GM12878 (cell line): ENCODE measurements at regions not wholly inside any gene's neighbourhood (a gene's known extent, or its start where the extent isn't known, plus 50 kb on each side); places are given as distances from the start of the nearest gene placed in this dataset.

ENCODE experiments used
- ATAC-seq: fragments of 200-7000 bp; cut with Tn5 transposase; 3 replicates; pipeline ENCODE4 v1.9.1; 2020; ENCODE audit warnings: mild to moderate bottlenecking, moderate library complexity
- BruUV-seq: library from RNA; stranded (reverse); fragments of 400-500 nt; replicated peaks from 2 replicates; lab custom pipeline; 2021; lab: Mats Ljungman, UMichigan
- CTCF ChIA-PET: fragments of 300-600 bp; sonication (Branson Sonifier 250); formaldehyde crosslinking; extraction: SDS; loops from one replicate; lab custom pipeline; 2021; ENCODE audit warnings: inconsistent platforms; lab: Yijun Ruan, JAX
- POLR2A ChIA-PET: fragments of 350-600 bp; formaldehyde crosslinking; extraction: SDS; loops from one replicate; lab custom pipeline; 2021; ENCODE audit warnings: inconsistent platforms; lab: Charles Lee
- RAD21 ChIA-PET: fragments of 300-600 bp; sonication (Branson Sonifier 250); formaldehyde crosslinking; loops from one replicate; lab custom pipeline; 2023; ENCODE audit warnings: antibody characterized with exemption; ENCODE audit not compliant: unreplicated experiment; lab: Charles Lee
- SMC1A ChIA-PET: fragments of 300-600 bp; sonication (Branson Sonifier 250); formaldehyde crosslinking; loops from one replicate; lab custom pipeline; 2023; ENCODE audit not compliant: unreplicated experiment, uncharacterized antibody; lab: Charles Lee
- DNase-seq: peaks from one replicate; pipeline ENCODE4 v3.0.0-alpha.2; 2011; ENCODE audit warnings: low read depth, low spot score
- FAIRE-seq: peaks from 3 replicates; lab custom pipeline; 2011; peaks lifted over from hg19 to GRCh38; lab: Jason Lieb, UNC
- H2AFZ ChIP-seq: 2 replicates; pipeline ENCODE4 v1.6.0; 2011; ENCODE audit warnings: low read depth, low read length, control low read depth; ENCODE audit not compliant: control insufficient read depth
- H3K27ac ChIP-seq: 2 replicates; pipeline ENCODE4 v1.5.1; 2011; ENCODE audit warnings: control low read depth; ENCODE audit not compliant: control insufficient read depth, insufficient read depth
- H3K27me3 ChIP-seq, 2 experiments: replicated peaks in 1 of 2; 2 replicates each; pipeline versions ENCODE4 v1.6.0 to v1.6.1; 2011; ENCODE audit warnings: low read length in 1 of 2; ENCODE audit not compliant: control insufficient read depth in 2 of 2, insufficient read depth in 2 of 2
- H3K36me3 ChIP-seq, 2 experiments: 2 replicates each; pipeline ENCODE4 v1.5.1; 2011; ENCODE audit warnings: low read length in 1 of 2; ENCODE audit not compliant: control insufficient read depth in 2 of 2, insufficient read depth in 2 of 2
- H3K4me1 ChIP-seq: 2 replicates; pipeline ENCODE4 v1.6.1; 2011; ENCODE audit warnings: mild to moderate bottlenecking, low read length, moderate library complexity, mixed read lengths; ENCODE audit not compliant: control insufficient read depth, insufficient read depth
- H3K4me2 ChIP-seq: 2 replicates; pipeline ENCODE4 v1.6.0; 2011; ENCODE audit warnings: control low read depth; ENCODE audit not compliant: control insufficient read depth, insufficient read depth
- H3K4me3 ChIP-seq: fragments of 200-600 bp; sonication (generic); 2 replicates; pipeline ENCODE4 v1.5.1; 2016
- H3K79me2 ChIP-seq: 2 replicates; pipeline ENCODE4 v1.6.0; 2011; ENCODE audit warnings: low read length; ENCODE audit not compliant: control insufficient read depth, insufficient read depth
- H3K9ac ChIP-seq: 2 replicates; pipeline ENCODE4 v1.8.0; 2011; ENCODE audit warnings: low read length, control low read depth, mixed read lengths; ENCODE audit not compliant: control insufficient read depth, insufficient read depth
- H3K9me3 ChIP-seq: replicated peaks from 3 replicates; pipeline ENCODE4 v1.5.1; 2011; ENCODE audit warnings: mild to moderate bottlenecking, low read length; ENCODE audit not compliant: control insufficient read depth, insufficient read depth
- H4K20me1 ChIP-seq: 2 replicates; pipeline ENCODE4 v1.6.0; 2011; ENCODE audit not compliant: control insufficient read depth, insufficient read depth
- BMI1 ChIP-seq: fragments of 450-650 bp; IDR thresholded peaks from 2 replicates; pipeline ENCODE4 v1.6.1; 2016; ENCODE audit warnings: mild to moderate bottlenecking, moderate library complexity, borderline replicate concordance
- BRCA1 ChIP-seq: IDR thresholded peaks from 2 replicates; pipeline ENCODE4 v1.6.1; 2011; ENCODE audit warnings: low read depth, low read length, improper control_type of control experiment
- LARP7 ChIP-seq: fragments of 450-650 bp; IDR thresholded peaks from 2 replicates; pipeline ENCODE4 v1.6.1; 2017; ENCODE audit warnings: mild to moderate bottlenecking
- MLLT1 ChIP-seq: fragments of 450-650 bp; IDR thresholded peaks from 2 replicates; pipeline ENCODE4 v1.6.1; 2016; ENCODE audit warnings: mild to moderate bottlenecking
- MTA2 ChIP-seq: fragments of 450-650 bp; IDR thresholded peaks from 2 replicates; pipeline ENCODE4 v1.6.1; 2016; ENCODE audit warnings: low read depth, mild to moderate bottlenecking, moderate library complexity
- MYC ChIP-seq: IDR thresholded peaks from 2 replicates; pipeline ENCODE4 v1.6.1; 2011; ENCODE audit warnings: mild to moderate bottlenecking, low read length, moderate library complexity, inconsistent platforms; ENCODE audit not compliant: insufficient read depth, insufficient replicate concordance, insufficient read length, severe bottlenecking
- PAX5 ChIP-seq: IDR thresholded peaks from 2 replicates; pipeline ENCODE4 v1.6.1; 2011; ENCODE audit warnings: low read depth, low read length, borderline replicate concordance
- RB1 ChIP-seq: fragments of 450-650 bp; formaldehyde crosslinking; IDR thresholded peaks from 2 replicates; pipeline ENCODE4 v1.6.1; 2017; ENCODE audit warnings: mild to moderate bottlenecking, borderline replicate concordance
- RCOR1 ChIP-seq: conservative IDR thresholded peaks from 2 replicates; pipeline ENCODE4 v1.6.1; 2012; ENCODE audit warnings: low read depth, low read length, improper control_type of control experiment
- RELA ChIP-seq: fragments of 450-650 bp; IDR thresholded peaks from 2 replicates; pipeline ENCODE4 v1.8.0; 2014; ENCODE audit warnings: borderline replicate concordance; ENCODE audit not compliant: partially characterized antibody
- SIX5 ChIP-seq: IDR thresholded peaks from 2 replicates; pipeline ENCODE4 v1.6.1; 2011; ENCODE audit warnings: mild to moderate bottlenecking, low read depth, low read length, moderate library complexity; ENCODE audit not compliant: severe bottlenecking
- SUZ12 ChIP-seq: fragments of 200-600 bp; sonication (generic); IDR thresholded peaks from one replicate; pipeline ENCODE4 v1.6.1; 2018; ENCODE audit warnings: antibody characterized with exemption, mild to moderate bottlenecking; ENCODE audit not compliant: unreplicated experiment
- TBL1XR1 ChIP-seq: IDR thresholded peaks from 2 replicates; pipeline ENCODE4 v1.6.1; 2012; ENCODE audit warnings: low read depth, low read length, improper control_type of control experiment
- ZNF384 ChIP-seq: IDR thresholded peaks from 2 replicates; pipeline ENCODE4 v1.6.1; 2012; ENCODE audit warnings: low read depth, mild to moderate bottlenecking, low read length, improper control_type of control experiment, borderline replicate concordance
- WGBS: methylation state at CpG from one replicate; pipeline ENCODE4 v1.1.6; 2016; ENCODE audit warnings: low lambda C conversion rate; ENCODE audit not compliant: insufficient replicate concordance, insufficient coverage; ENCODE audit errors: missing lambda C conversion rate; 5-methylcytosine and 5-hydroxymethylcytosine counted together
- in situ Hi-C: fragments of 300-500 bp; cut with MboI; formaldehyde crosslinking; loops from 9 replicates; pipeline ENCODE4 v1.14.3; 2018; ENCODE audit warnings: mixed read lengths
- intact Hi-C: fragments of 100-400 bp; cut with micrococcal nuclease; formaldehyde crosslinking; loops from one replicate; pipeline ENCODE4 v1.14.2; 2022; ENCODE audit not compliant: unreplicated experiment
- TF ChIP-seq, protein P1 (sequence below): fragments of 450-650 bp; formaldehyde crosslinking; IDR thresholded peaks from 2 replicates; pipeline ENCODE4 v1.4.0; 2022; ENCODE audit warnings: mild to moderate bottlenecking, moderate library complexity

DNA sequence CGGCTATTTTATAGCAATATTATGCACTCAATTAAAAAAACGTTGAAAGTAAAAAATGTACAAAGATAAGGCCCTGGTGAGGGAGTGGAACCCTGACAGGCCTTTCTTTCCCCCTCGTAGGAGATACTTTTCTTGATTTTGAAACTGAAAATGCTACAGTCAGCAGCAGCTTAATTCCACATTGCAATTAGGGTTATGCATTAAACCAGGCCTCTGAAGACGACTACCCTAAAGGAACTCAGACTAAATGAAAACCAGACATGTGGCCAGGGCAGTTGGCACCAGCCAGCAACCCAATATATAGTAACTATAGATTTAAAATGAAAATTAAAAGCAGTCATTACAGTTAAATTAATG is 463.2 kb upstream of the MAF start (continued):
- TF ChIP-seq MLLT1 (no peak), SIX5 (no peak), TBL1XR1 (no peak), SUZ12 (no peak), RB1 (no peak), BMI1 (no peak), PAX5 (no peak), MTA2 (no peak), LARP7 (no peak), ZNF384 (no peak), RELA (no peak)

GRCh38 chr16:80063031-80063712 is 462.6 kb upstream of the MAF start:
- Histone ChIP-seq H3K79me2 (no peaks in the 10 kb centered on the region), H3K9ac (no peak overlapping the region), H3K36me3 (no peaks in the 10 kb centered on the region), H3K4me3 (no peak overlapping the region), H2AFZ (no peak overlapping the region), H4K20me1 (no peaks in the 10 kb centered on the region), H3K9me3 (no peaks in the 10 kb centered on the region), H3K4me2 (no peak overlapping the region), H3K27me3 (no peaks in the 10 kb centered on the region), H3K4me1 (no peaks in the 10 kb centered on the region), H3K27ac (no peak overlapping the region)
- DNase-seq (no peak), FAIRE-seq (no peak), ATAC-seq (no peak)
- intact Hi-C loops (no loop called here), in situ Hi-C loops (no loop called here)
- SMC1A ChIA-PET = no interaction called here
- WGBS = 22% methylated on average over 7 of the region's 7 CpGs
- RAD21 ChIA-PET = no interaction called here
- BruUV-seq = no TSS peak
- TF ChIP-seq, protein P1, sequence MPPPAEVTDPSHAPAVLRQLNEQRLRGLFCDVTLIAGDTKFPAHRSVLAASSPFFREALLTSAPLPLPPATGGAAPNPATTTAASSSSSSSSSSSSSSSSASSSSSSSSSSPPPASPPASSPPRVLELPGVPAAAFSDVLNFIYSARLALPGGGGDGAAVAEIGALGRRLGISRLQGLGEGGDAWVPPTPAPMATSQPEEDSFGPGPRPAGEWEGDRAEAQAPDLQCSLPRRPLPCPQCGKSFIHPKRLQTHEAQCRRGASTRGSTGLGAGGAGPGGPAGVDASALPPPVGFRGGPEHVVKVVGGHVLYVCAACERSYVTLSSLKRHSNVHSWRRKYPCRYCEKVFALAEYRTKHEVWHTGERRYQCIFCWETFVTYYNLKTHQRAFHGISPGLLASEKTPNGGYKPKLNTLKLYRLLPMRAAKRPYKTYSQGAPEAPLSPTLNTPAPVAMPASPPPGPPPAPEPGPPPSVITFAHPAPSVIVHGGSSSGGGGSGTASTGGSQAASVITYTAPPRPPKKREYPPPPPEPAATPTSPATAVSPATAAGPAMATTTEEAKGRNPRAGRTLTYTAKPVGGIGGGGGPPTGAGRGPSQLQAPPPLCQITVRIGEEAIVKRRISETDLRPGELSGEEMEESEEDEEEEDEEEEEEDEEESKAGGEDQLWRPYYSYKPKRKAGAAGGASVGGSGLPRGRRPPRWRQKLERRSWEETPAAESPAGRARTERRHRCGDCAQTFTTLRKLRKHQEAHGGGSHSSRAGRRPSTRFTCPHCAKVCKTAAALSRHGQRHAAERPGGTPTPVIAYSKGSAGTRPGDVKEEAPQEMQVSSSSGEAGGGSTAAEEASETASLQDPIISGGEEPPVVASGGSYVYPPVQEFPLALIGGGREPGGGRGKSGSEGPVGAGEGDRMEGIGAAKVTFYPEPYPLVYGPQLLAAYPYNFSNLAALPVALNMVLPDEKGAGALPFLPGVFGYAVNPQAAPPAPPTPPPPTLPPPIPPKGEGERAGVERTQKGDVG (CRISPR knock-in tag) = no peak
- TF ChIP-seq MYC = no peak
- TF ChIP-seq BRCA1 = no peak
- TF ChIP-seq RCOR1 = no peak
- no peak for TF ChIP-seq MLLT1
- POLR2A ChIA-PET = no interaction called here
- CTCF ChIA-PET = no interaction called here
